GM23338 (cell line): ENCODE measurements at regions not wholly inside any gene's neighbourhood (a gene's known extent, or its start where the extent isn't known, plus 50 kb on each side); places are given as distances from the start of the nearest gene placed in this dataset.

ENCODE experiments used
- ATAC-seq: fragments of 200-7000 bp; cut with Tn5 transposase; 3 replicates; pipeline ENCODE4 v1.9.1; 2020
- DNase-seq: peaks from one replicate; pipeline ENCODE4 v3.0.0-alpha.2; 2015; ENCODE audit warnings: low spot score
- H2AFZ ChIP-seq: fragments of 200-600 bp; sonication (generic); 2 replicates; pipeline ENCODE4 v1.8.0; 2016; ENCODE audit warnings: antibody characterized with exemption, mild to moderate bottlenecking, moderate library complexity
- H3F3A ChIP-seq: fragments of 200-600 bp; sonication (generic); replicated peaks from 2 replicates; pipeline ENCODE4 v1.8.0; 2017; ENCODE audit warnings: antibody characterized with exemption, mixed run types, low read depth
- H3K27ac ChIP-seq: fragments of 200-600 bp; sonication (generic); 2 replicates; pipeline ENCODE4 v1.6.1; 2016; ENCODE audit warnings: low read depth
- H3K27me3 ChIP-seq: fragments of 200-600 bp; sonication (generic); 2 replicates; pipeline ENCODE4 v1.8.0; 2016; ENCODE audit warnings: mild to moderate bottlenecking, mixed run types, moderate library complexity; ENCODE audit not compliant: insufficient read depth
- H3K36me3 ChIP-seq: fragments of 200-600 bp; sonication (generic); 2 replicates; pipeline ENCODE4 v1.8.0; 2016; ENCODE audit warnings: mild to moderate bottlenecking; ENCODE audit not compliant: insufficient read depth
- H3K4me1 ChIP-seq: fragments of 200-600 bp; sonication (generic); 2 replicates; pipeline ENCODE4 v1.8.0; 2016; ENCODE audit warnings: mild to moderate bottlenecking, moderate library complexity; ENCODE audit not compliant: insufficient read depth
- H3K4me2 ChIP-seq: fragments of 200-600 bp; sonication (generic); 2 replicates; pipeline ENCODE4 v1.7.1; 2017; ENCODE audit warnings: mixed run types
- H3K4me3 ChIP-seq: fragments of 200-600 bp; sonication (generic); 2 replicates; pipeline ENCODE4 v1.6.1; 2016; ENCODE audit warnings: mixed run types
- H3K79me2 ChIP-seq: fragments of 200-600 bp; sonication (generic); replicated peaks from 2 replicates; pipeline ENCODE4 v1.8.0; 2017; ENCODE audit warnings: mild to moderate bottlenecking; ENCODE audit not compliant: insufficient read depth
- H3K9me2 ChIP-seq: fragments of 200-600 bp; sonication (generic); 2 replicates; pipeline ENCODE4 v1.8.0; 2017; ENCODE audit not compliant: insufficient read depth
- H4K20me1 ChIP-seq: fragments of 200-600 bp; sonication (generic); replicated peaks from 2 replicates; pipeline ENCODE4 v1.8.0; 2017; ENCODE audit warnings: mild to moderate bottlenecking; ENCODE audit not compliant: insufficient read depth
- H3K27ac Mint-ChIP-seq: 2 replicates; pipeline ENCODE4 v1.8.0; 2020; ENCODE audit warnings: inconsistent platforms, mild to moderate bottlenecking, moderate library complexity, mixed read lengths
- H3K27me3 Mint-ChIP-seq: 3 replicates; pipeline ENCODE4 v1.8.0; 2022; ENCODE audit warnings: low read depth, mild to moderate bottlenecking, moderate library complexity, mixed read lengths, inconsistent platforms; ENCODE audit not compliant: insufficient read depth, poor library complexity
- H3K36me3 Mint-ChIP-seq: 3 replicates; pipeline ENCODE4 v1.8.0; 2021; ENCODE audit warnings: low read depth, mild to moderate bottlenecking, inconsistent platforms, moderate library complexity, mixed read lengths
- H3K4me1 Mint-ChIP-seq: 3 replicates; pipeline ENCODE4 v1.8.0; 2020; ENCODE audit warnings: mild to moderate bottlenecking, inconsistent platforms, mixed read lengths
- H3K4me3 Mint-ChIP-seq: 3 replicates; pipeline ENCODE4 v1.8.0; 2021; ENCODE audit warnings: moderate library complexity, mild to moderate bottlenecking, inconsistent platforms, mixed read lengths
- H3K9me3 Mint-ChIP-seq: 3 replicates; pipeline ENCODE4 v1.8.0; 2020; ENCODE audit warnings: moderate library complexity, mild to moderate bottlenecking, inconsistent platforms, mixed read lengths
- CREB1 ChIP-seq: fragments of 250-450 bp; sonication (Bioruptor Pico); IDR thresholded peaks from 2 replicates; pipeline ENCODE4 v1.5.0; 2020; ENCODE audit warnings: low read depth, mild to moderate bottlenecking, moderate library complexity
- EZH2phosphoT487 ChIP-seq: fragments of 200-600 bp; sonication (generic); IDR thresholded peaks from one replicate; pipeline ENCODE4 v1.8.1; 2018; ENCODE audit warnings: antibody characterized with exemption; ENCODE audit not compliant: unreplicated experiment
- NANOG ChIP-seq: IDR thresholded peaks from 2 replicates; pipeline ENCODE4 v1.6.1; 2016; ENCODE audit warnings: antibody characterized with exemption, borderline replicate concordance
- POLR2AphosphoS5 ChIP-seq: IDR thresholded peaks from 2 replicates; pipeline ENCODE4 v1.6.1; 2016; ENCODE audit warnings: antibody characterized with exemption, low read depth
- STAT1 ChIP-seq: IDR thresholded peaks from one replicate; pipeline ENCODE4 v1.6.1; 2016; ENCODE audit warnings: antibody characterized with exemption; ENCODE audit not compliant: unreplicated experiment
- ZNF331 ChIP-seq: fragments of 250-450 bp; sonication (Bioruptor Pico); IDR thresholded peaks from 2 replicates; pipeline ENCODE4 v1.5.0; 2020; ENCODE audit warnings: low read depth, mild to moderate bottlenecking, moderate library complexity
- TF ChIP-seq, protein P1 (sequence below): IDR thresholded peaks from one replicate; pipeline ENCODE4 v1.6.1; 2018; ENCODE audit warnings: antibody characterized with exemption; ENCODE audit not compliant: unreplicated experiment
- TF ChIP-seq, protein P2 (sequence below), 2 experiments: fragments of 200-600 bp in 1 of 2; sonication (generic) in 1 of 2; conservative IDR thresholded peaks; 2 replicates each; pipeline versions ENCODE4 v1.5.1 to v1.6.1; 2016 to 2017; ENCODE audit warnings: antibody characterized with exemption in 2 of 2, low read depth in 2 of 2, mild to moderate bottlenecking in 2 of 2, moderate library complexity in 1 of 2
- TF ChIP-seq, protein P3 (sequence below): fragments of 250-450 bp; sonication (Bioruptor Pico); IDR thresholded peaks from 2 replicates; pipeline ENCODE4 v1.5.0; 2020; ENCODE audit warnings: mild to moderate bottlenecking, moderate library complexity
- TF ChIP-seq, protein P4 (sequence below): IDR thresholded peaks from 2 replicates; pipeline ENCODE4 v1.6.1; 2016; ENCODE audit warnings: antibody characterized with exemption

DNA sequence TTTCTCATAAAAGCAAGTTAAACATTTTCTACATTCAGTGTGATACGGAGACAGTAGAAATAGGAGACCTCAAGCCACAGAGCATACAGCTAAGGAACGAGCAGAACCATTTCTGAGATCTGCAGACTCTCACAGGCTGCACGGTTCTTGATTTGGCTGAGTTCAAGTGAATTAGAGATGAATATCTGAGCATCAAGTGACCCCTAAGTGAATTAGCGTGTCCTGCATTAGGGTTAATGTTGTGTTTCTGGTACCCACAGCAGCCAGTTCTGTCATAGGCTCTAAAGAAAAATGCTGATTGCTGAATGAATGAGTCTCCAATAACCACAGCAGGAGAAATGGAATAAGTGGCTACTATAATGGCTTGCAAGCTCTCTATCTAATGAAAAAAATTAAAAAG, 265.9 kb upstream of the SYT4 start:
- TF ChIP-seq, protein P1, sequence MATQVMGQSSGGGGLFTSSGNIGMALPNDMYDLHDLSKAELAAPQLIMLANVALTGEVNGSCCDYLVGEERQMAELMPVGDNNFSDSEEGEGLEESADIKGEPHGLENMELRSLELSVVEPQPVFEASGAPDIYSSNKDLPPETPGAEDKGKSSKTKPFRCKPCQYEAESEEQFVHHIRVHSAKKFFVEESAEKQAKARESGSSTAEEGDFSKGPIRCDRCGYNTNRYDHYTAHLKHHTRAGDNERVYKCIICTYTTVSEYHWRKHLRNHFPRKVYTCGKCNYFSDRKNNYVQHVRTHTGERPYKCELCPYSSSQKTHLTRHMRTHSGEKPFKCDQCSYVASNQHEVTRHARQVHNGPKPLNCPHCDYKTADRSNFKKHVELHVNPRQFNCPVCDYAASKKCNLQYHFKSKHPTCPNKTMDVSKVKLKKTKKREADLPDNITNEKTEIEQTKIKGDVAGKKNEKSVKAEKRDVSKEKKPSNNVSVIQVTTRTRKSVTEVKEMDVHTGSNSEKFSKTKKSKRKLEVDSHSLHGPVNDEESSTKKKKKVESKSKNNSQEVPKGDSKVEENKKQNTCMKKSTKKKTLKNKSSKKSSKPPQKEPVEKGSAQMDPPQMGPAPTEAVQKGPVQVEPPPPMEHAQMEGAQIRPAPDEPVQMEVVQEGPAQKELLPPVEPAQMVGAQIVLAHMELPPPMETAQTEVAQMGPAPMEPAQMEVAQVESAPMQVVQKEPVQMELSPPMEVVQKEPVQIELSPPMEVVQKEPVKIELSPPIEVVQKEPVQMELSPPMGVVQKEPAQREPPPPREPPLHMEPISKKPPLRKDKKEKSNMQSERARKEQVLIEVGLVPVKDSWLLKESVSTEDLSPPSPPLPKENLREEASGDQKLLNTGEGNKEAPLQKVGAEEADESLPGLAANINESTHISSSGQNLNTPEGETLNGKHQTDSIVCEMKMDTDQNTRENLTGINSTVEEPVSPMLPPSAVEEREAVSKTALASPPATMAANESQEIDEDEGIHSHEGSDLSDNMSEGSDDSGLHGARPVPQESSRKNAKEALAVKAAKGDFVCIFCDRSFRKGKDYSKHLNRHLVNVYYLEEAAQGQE: no peak
- TF ChIP-seq STAT1: no peak
- TF ChIP-seq, protein P2, sequence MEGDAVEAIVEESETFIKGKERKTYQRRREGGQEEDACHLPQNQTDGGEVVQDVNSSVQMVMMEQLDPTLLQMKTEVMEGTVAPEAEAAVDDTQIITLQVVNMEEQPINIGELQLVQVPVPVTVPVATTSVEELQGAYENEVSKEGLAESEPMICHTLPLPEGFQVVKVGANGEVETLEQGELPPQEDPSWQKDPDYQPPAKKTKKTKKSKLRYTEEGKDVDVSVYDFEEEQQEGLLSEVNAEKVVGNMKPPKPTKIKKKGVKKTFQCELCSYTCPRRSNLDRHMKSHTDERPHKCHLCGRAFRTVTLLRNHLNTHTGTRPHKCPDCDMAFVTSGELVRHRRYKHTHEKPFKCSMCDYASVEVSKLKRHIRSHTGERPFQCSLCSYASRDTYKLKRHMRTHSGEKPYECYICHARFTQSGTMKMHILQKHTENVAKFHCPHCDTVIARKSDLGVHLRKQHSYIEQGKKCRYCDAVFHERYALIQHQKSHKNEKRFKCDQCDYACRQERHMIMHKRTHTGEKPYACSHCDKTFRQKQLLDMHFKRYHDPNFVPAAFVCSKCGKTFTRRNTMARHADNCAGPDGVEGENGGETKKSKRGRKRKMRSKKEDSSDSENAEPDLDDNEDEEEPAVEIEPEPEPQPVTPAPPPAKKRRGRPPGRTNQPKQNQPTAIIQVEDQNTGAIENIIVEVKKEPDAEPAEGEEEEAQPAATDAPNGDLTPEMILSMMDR (conservative IDR thresholded peaks at IDR 0.05; ENCODE audit: low read depth in 2 of 2): no peak
- TF ChIP-seq, protein P3, sequence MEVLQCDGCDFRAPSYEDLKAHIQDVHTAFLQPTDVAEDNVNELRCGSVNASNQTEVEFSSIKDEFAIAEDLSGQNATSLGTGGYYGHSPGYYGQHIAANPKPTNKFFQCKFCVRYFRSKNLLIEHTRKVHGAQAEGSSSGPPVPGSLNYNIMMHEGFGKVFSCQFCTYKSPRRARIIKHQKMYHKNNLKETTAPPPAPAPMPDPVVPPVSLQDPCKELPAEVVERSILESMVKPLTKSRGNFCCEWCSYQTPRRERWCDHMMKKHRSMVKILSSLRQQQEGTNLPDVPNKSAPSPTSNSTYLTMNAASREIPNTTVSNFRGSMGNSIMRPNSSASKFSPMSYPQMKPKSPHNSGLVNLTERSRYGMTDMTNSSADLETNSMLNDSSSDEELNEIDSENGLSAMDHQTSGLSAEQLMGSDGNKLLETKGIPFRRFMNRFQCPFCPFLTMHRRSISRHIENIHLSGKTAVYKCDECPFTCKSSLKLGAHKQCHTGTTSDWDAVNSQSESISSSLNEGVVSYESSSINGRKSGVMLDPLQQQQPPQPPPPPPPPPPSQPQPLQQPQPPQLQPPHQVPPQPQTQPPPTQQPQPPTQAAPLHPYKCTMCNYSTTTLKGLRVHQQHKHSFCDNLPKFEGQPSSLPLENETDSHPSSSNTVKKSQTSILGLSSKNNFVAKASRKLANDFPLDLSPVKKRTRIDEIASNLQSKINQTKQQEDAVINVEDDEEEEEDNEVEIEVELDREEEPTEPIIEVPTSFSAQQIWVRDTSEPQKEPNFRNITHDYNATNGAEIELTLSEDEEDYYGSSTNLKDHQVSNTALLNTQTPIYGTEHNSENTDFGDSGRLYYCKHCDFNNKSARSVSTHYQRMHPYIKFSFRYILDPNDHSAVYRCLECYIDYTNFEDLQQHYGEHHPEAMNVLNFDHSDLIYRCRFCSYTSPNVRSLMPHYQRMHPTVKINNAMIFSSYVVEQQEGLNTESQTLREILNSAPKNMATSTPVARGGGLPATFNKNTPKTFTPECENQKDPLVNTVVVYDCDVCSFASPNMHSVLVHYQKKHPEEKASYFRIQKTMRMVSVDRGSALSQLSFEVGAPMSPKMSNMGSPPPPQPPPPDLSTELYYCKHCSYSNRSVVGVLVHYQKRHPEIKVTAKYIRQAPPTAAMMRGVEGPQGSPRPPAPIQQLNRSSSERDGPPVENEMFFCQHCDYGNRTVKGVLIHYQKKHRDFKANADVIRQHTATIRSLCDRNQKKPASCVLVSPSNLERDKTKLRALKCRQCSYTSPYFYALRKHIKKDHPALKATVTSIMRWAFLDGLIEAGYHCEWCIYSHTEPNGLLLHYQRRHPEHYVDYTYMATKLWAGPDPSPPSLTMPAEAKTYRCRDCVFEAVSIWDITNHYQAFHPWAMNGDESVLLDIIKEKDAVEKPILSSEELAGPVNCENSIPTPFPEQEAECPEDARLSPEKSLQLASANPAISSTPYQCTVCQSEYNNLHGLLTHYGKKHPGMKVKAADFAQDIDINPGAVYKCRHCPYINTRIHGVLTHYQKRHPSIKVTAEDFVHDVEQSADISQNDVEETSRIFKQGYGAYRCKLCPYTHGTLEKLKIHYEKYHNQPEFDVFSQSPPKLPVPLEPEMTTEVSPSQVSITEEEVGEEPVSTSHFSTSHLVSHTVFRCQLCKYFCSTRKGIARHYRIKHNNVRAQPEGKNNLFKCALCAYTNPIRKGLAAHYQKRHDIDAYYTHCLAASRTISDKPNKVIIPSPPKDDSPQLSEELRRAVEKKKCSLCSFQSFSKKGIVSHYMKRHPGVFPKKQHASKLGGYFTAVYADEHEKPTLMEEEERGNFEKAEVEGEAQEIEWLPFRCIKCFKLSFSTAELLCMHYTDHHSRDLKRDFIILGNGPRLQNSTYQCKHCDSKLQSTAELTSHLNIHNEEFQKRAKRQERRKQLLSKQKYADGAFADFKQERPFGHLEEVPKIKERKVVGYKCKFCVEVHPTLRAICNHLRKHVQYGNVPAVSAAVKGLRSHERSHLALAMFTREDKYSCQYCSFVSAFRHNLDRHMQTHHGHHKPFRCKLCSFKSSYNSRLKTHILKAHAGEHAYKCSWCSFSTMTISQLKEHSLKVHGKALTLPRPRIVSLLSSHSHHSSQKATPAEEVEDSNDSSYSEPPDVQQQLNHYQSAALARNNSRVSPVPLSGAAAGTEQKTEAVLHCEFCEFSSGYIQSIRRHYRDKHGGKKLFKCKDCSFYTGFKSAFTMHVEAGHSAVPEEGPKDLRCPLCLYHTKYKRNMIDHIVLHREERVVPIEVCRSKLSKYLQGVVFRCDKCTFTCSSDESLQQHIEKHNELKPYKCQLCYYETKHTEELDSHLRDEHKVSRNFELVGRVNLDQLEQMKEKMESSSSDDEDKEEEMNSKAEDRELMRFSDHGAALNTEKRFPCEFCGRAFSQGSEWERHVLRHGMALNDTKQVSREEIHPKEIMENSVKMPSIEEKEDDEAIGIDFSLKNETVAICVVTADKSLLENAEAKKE (CRISPR knock-in tag): no peak
- no peak for TF ChIP-seq NANOG
- TF ChIP-seq, protein P4, sequence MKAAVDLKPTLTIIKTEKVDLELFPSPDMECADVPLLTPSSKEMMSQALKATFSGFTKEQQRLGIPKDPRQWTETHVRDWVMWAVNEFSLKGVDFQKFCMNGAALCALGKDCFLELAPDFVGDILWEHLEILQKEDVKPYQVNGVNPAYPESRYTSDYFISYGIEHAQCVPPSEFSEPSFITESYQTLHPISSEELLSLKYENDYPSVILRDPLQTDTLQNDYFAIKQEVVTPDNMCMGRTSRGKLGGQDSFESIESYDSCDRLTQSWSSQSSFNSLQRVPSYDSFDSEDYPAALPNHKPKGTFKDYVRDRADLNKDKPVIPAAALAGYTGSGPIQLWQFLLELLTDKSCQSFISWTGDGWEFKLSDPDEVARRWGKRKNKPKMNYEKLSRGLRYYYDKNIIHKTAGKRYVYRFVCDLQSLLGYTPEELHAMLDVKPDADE: no peak
- no peak for TF ChIP-seq CREB1 (CRISPR knock-in tag)
- TF ChIP-seq EZH2phosphoT487: no peak
- TF ChIP-seq ZNF331 (CRISPR knock-in tag): no peak
- TF ChIP-seq POLR2AphosphoS5: no peak
- peaks cover 7% of the 10 kb centered on the region; the same call in 2 of the 3 replicates for H3K9me3 Mint-ChIP-seq
- no peak for ATAC-seq

More for the DNA sequence above, 265.9 kb upstream of the SYT4 start:
- Histone ChIP-seq H3K9me2 (no peaks in the 10 kb centered on the region), H3K27me3 (no peaks in the 10 kb centered on the region), H4K20me1 (no peaks in the 10 kb centered on the region), H3F3A (no peaks in the 10 kb centered on the region), H3K27ac (no peak overlapping the region), H3K36me3 (no peaks in the 10 kb centered on the region), H3K79me2 (no peaks in the 10 kb centered on the region), H3K4me3 (no peak overlapping the region), H2AFZ (no peak overlapping the region), H3K4me1 (no peaks in the 10 kb centered on the region), H3K4me2 (no peak overlapping the region)
- Mint-ChIP-seq H3K27ac (no peak overlapping the region), H3K27me3 (no peaks in the 10 kb centered on the region), H3K4me1 (no peaks in the 10 kb centered on the region), H3K4me3 (no peak overlapping the region), H3K36me3 (no peaks in the 10 kb centered on the region)
- DNase-seq: no peak
